Upper lobe of right lung (tissue), 1 donor: ENCODE measurements at regions not wholly inside any gene's neighbourhood (a gene's known extent, or its start where the extent isn't known, plus 50 kb on each side); places are given as distances from the start of the nearest gene placed in this dataset.
A peak's percentile ranks its signal among the peaks of the same experiment; 100 is the strongest.
"Not testable (repeated sequence)": the region's sequence is repeated elsewhere in the genome, so short reads cannot be mapped to it uniquely, and the experiment has no call there.

Experiments used
- ATAC-seq: fragments of 200-7000 bp; cut with Tn5 transposase; one replicate; pipeline ENCODE4 v1.9.1; 2020; ENCODE audit warnings: mild to moderate bottlenecking, moderate library complexity
- DNase-seq: peaks from one replicate; pipeline ENCODE4 v3.0.0-alpha.2; 2020
- H3K27ac ChIP-seq: fragments of 200-600 bp; one replicate; pipeline ENCODE4 v1.8.0; 2022
- H3K27me3 ChIP-seq: fragments of 200-600 bp; one replicate; pipeline ENCODE4 v1.8.0; 2022; ENCODE audit warnings: mild to moderate bottlenecking
- H3K36me3 ChIP-seq: fragments of 200-600 bp; one replicate; pipeline ENCODE4 v1.8.0; 2022
- H3K4me1 ChIP-seq: fragments of 200-600 bp; one replicate; pipeline ENCODE4 v1.8.0; 2022
- H3K4me3 ChIP-seq: fragments of 200-600 bp; one replicate; pipeline ENCODE4 v1.8.0; 2022; ENCODE audit warnings: mild to moderate bottlenecking
- H3K9me3 ChIP-seq: fragments of 200-600 bp; one replicate; pipeline ENCODE4 v1.8.0; 2022
- CTCF ChIP-seq: fragments of 200-600 bp; IDR thresholded peaks from one replicate; pipeline ENCODE4 v1.8.0; 2022; ENCODE audit warnings: antibody characterized with exemption
- intact Hi-C: fragments of 100-400 bp; cut with DNase I; formaldehyde crosslinking; loops from one replicate; pipeline ENCODE4 v1.11.0; 2022
- donor health status: DM: no; HTN: yes; CAD: no; lungs with severe emphysema.

GRCh38 chr6:74596588-74596987, 609.3 kb downstream of the COL12A1 start:
- Histone ChIP-seq H3K4me3 (no peak overlapping the region), H3K27ac (no peak overlapping the region), H3K9me3 (no peaks in the 10 kb centered on the region), H3K36me3 (no peaks in the 10 kb centered on the region), H3K27me3 (no peaks in the 10 kb centered on the region), H3K4me1 (peaks cover 1% of the 10 kb centered on the region)
- ATAC-seq: peak; percentile 83
- TF ChIP-seq CTCF: no peak
- no peak for DNase-seq
- intact Hi-C loops: no loop called here

DNA sequence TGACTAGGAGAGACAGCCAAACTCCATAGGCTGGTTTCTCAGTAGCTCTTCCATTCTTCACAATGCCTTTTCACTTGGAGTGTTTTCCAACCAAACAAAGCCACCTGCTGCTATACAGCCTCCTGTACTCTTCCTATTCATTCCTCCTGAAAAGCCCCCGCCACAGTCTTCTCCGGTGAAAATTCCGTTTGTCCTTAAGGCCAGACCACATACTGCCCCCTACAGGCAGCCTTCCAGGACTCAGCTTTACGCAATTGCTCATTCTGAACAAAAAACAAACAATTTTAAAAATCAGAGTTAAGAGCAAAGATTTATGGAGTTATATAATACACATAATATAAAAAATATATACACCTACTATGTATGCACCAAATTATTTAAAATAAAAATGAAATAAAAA, 611.5 kb downstream of the COL12A1 start:
- DNase-seq, H3K36me3 ChIP-seq, H3K4me3 ChIP-seq, H3K27me3 ChIP-seq, H3K4me1 ChIP-seq, H3K9me3 ChIP-seq, intact Hi-C loops, ATAC-seq, H3K27ac ChIP-seq: not testable (repeated sequence)

GRCh38 chr6:74588094-74588832, 617.6 kb downstream of the COL12A1 start:
- no peak for ATAC-seq
- H3K4me1 ChIP-seq: no peaks in the 10 kb centered on the region
- no peak for TF ChIP-seq CTCF
- intact Hi-C loops: no loop called here
- DNase-seq: no peak
- H3K27ac ChIP-seq: no peak overlapping the region
- H3K27me3 ChIP-seq: no peaks in the 10 kb centered on the region
- no peak overlapping the region for H3K4me3 ChIP-seq
- H3K36me3 ChIP-seq: no peaks in the 10 kb centered on the region
- H3K9me3 ChIP-seq: no peaks in the 10 kb centered on the region

DNA sequence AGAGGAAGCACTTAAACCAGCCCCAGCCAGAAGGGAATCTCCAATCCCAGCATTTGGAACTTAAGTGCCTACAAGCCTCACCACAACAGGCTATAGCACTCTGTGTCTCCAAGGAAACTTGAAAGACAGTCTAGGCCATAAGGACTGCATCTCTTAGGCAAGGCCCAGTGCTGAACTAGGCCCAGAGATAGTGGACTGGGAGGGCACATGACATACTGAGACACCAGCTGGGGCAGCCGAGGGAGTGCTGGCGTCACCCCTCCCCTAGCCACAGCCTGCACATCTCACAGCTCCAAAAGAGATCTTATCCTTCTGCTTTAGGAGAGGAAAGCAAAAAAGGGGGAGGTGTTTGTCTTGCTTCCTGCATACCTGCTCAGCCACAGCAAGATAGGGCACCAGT, 618.5 kb downstream of the COL12A1 start:
- Histone ChIP-seq H3K4me1 (no peaks in the 10 kb centered on the region), H3K27me3 (no peaks in the 10 kb centered on the region), H3K9me3 (no peaks in the 10 kb centered on the region), H3K4me3 (no peak overlapping the region), H3K27ac (no peak overlapping the region), H3K36me3 (no peaks in the 10 kb centered on the region)
- ATAC-seq (no peak), DNase-seq (no peak)
- intact Hi-C loops: no loop called here
- no peak for TF ChIP-seq CTCF

DNA sequence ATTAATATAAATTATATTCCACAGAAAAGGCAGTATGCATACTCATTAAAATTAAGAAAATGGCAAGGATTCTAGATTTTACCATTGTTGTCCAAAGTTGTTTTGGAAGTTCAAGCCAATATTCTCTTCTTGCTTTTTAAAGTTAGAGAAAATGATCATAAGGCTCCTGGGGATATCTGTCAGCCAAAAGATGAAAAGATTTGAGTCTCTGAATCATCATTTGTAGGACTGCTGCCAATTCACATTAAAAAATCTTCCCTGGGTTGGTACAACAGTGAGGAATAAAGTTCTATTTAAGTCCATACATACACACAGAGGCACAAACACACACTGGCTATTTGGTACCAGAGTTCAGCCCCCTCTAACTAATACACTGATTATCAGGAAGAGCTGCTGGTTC, 620.1 kb downstream of the COL12A1 start:
- H3K9me3 ChIP-seq: no peaks in the 10 kb centered on the region
- H3K27me3 ChIP-seq: no peaks in the 10 kb centered on the region
- DNase-seq (no peak), ATAC-seq (no peak)
- no peaks in the 10 kb centered on the region for H3K36me3 ChIP-seq
- TF ChIP-seq CTCF: no peak
- H3K4me3 ChIP-seq: no peak overlapping the region
- no peak overlapping the region for H3K27ac ChIP-seq
- no peaks in the 10 kb centered on the region for H3K4me1 ChIP-seq
- intact Hi-C loops: no loop called here

GRCh38 chr6:74581681-74582080, 624.2 kb downstream of the COL12A1 start:
- H3K4me3 ChIP-seq: no peak overlapping the region
- no peak for DNase-seq
- H3K36me3 ChIP-seq: no peaks in the 10 kb centered on the region
- no peaks in the 10 kb centered on the region for H3K4me1 ChIP-seq
- TF ChIP-seq CTCF: no peak
- intact Hi-C loops: no loop called here
- H3K9me3 ChIP-seq: no peaks in the 10 kb centered on the region
- no peak overlapping the region for H3K27ac ChIP-seq
- ATAC-seq: no peak
- no peaks in the 10 kb centered on the region for H3K27me3 ChIP-seq
